GM19324 (cell line): ENCODE measurements at regions not wholly inside any gene's neighbourhood (a gene's known extent, or its start where the extent isn't known, plus 50 kb on each side); places are given as distances from the start of the nearest gene placed in this dataset.
"Not testable (repeated sequence)": the region's sequence is repeated elsewhere in the genome, so short reads cannot be mapped to it uniquely, and the experiment has no call there.

Experiments
- ATAC-seq: cut with Tn5 transposase; IDR thresholded peaks from one replicate; pipeline ENCODE4 v1.9.1; 2021; ENCODE audit warnings: mild to moderate bottlenecking, moderate library complexity; ENCODE audit not compliant: unreplicated experiment, low FRiP score

DNA sequence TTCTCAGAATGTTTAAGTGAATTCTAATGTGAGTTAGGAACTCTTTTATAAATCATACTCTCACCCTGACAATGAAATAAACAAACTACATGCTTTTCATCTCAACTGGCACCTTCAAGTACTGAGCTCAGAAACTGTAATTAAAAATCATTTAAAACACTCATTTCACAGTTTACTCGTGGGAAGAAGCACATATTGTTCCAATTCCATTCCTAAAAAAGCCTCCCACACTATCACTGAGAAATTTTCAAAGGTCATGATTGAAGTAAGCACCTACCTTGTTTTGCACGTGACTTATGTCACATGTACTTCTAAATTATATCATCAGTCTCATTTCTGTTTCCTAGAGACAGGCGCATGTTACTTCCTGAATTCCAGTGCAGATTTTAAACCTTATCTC, 678.1 kb upstream of the SLC8A1 start:
- ATAC-seq, result no peak

DNA sequence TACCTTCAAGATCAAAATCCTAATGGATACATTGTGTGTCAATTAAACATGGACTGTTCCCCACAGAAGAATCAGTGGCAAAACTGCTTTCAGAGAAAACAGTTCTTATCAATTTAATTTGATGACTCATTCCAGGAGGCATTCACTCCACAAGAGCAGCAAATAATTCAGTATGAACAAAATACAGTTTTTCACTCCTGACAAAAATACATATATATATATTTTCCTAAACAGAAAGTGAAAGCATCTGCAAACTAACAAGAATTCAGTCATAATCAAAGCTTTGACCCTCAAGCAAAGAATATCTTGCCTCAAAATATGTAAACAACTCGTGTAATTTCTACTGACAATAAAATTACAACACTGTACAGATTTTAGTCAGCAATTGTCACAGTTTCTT, 685.1 kb upstream of the SLC8A1 start:
- no peak for ATAC-seq

GRCh38 chr2:41141146-41141791, 689.4 kb upstream of the SLC8A1 start:
- no peak for ATAC-seq

- ATAC-seq, result no peak
Measured at GRCh38 chr2:41142478-41142877, 690.6 kb upstream of the SLC8A1 start.

DNA sequence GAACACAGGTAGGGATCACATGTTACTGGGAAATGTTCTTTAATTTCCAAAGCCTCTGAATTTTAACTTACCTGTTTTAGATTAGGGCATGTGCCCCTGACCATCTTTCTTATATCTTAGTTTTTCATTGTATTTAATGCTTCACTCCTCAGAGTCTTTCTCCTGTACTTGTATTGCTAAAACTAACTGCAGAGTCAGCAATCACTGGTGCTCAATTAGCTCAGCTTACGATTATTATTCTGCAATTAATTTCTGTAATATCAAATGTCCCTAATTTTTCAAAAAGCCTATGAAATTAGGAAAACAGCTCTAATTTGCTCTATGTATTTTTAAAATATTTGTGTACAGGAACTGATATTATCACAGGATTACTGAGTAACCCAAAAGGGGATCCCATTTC, 693.2 kb upstream of the SLC8A1 start:
- ATAC-seq, result no peak

DNA sequence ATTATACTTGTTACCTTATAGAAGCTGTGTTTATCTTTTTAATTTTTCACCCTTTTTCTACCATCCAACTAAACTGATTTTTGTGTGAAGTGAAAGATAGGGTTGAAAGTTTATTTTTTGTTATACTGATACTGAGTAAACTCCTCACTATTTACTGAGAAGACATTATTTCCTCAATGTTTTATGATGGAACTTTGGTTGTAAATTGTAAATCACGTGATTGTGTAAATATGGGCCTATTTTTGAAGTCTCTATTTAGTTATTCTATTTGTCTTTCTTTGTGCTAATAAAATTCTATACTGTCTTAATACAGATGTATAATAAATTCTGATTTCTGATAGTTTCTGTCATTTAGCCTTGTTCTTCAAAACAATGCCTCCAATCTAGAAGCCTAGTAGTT, 697.2 kb upstream of the SLC8A1 start:
- ATAC-seq, result no peak

GRCh38 chr2:41151746-41152145, 699.9 kb upstream of the SLC8A1 start:
- ATAC-seq, result no peak

DNA sequence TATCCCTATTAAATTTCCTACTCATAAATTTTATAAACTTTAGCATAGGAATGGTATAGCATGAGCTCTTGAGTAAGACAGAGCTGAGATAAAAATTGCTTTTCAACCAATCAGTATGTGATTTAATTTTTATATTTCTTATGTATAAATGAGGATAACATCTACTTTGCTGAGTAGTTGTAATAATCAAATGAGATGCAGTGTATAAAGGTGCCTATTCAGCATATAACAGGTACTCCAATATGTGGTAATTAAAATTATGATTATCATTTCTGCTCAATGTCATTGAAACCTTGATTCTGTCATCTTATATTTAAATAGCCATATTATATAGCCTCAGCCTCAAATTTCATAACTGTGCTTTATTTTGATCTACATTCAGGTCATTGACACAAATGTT, 700.4 kb upstream of the SLC8A1 start:
- no peak for ATAC-seq

DNA sequence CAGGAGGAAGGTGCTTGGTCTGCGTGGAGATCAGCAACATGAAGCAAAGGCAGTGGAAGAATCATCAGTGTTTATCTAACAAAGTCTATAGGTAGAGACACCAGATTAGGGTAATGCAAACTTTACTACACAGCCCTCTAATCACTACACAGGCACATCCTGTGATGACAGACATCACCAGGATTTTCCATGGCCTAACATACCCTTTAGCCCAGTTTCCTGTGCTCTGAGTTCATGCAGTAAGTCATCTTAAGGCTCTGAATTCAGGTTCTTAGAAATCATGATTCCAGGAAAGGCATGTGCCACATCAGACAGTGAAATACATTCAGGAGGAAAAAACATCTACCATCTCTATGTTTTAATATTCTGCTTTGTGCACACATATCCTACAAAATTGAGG, 708.5 kb upstream of the SLC8A1 start:
- no peak for ATAC-seq

GRCh38 chr2:41167014-41167413, 715.1 kb upstream of the SLC8A1 start:
- ATAC-seq, result no peak

DNA sequence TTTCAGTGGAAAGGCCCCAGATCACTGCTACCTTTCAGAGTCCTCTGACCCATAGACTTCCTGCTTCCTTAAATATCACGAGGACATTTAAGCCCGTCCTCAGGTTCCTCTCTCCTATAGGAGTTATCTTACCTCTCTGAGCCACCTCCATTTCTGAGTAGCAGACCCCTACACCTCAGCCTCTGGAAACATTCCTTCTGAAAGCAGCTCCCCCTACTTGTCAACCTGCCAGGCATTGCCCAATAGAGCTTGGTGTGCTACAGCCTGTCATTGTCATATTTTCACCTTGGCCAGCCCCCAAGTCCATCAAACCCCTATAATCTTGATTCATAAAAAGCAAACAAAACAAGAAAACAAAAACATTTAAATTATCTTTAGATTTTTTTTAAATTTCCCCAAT, 717.9 kb upstream of the SLC8A1 start:
- ATAC-seq, result no peak

DNA sequence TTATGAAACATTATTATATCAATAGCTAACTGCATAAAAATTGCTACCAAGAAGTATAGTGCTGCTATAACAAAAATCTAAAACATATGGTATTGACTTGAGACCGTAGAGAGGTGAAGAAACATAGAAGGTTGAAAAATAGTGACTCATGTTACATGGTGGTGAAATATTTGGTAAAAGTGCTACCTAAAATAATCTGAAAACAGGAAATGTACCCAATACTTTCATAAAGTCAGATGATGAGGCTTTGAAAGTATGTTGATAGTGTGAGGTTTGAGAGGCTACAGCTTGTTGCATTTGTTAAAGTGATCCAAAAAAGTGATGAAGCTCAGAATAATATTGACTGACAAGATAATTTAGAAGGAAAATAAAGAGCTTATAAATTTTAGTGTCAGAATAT, 718.7 kb upstream of the SLC8A1 start:
- no peak for ATAC-seq

DNA sequence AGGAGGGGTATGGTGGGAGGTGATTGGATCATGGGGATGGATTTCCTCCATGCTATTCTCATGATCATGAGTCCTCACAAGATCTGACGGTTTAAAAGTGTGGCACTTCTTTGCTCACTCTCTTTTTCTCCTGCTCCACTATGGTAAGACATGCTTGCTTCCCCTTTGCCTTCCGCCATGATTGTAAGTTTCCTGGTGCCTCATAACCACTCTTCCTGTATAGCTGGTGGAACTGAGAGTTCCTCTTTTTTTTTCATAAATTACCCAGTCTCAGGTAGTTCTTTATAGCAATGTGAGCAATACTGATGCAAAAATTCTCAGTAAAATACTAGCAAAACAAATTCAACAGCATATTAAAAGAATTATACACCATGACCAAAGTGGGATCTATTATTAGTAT, 728.5 kb upstream of the SLC8A1 start:
- no peak for ATAC-seq

DNA sequence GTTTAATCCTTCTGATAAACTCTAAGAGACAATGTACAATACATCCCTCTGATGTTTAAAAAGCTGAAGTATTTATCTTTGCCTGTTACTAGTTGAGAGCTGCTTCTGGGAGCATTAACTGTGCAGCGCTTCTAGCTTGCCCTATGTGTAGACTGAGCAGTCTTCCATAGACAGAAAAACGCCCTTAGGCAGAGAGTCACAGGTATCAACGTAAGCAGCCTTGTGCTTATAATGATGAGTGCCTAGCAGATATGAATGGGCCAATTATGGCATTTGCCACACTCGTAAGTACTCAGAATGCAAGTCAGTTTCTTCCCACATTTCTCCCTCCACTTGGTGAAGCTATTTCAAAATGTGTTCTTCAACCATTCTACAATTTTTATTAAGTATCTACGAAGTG, 731.1 kb upstream of the SLC8A1 start:
- ATAC-seq, result no peak

- no peak for ATAC-seq
Measured at GRCh38 chr2:41187376-41188122, 735.7 kb upstream of the SLC8A1 start.

- no peak for ATAC-seq
Measured at GRCh38 chr2:41194230-41194629, 742.3 kb upstream of the SLC8A1 start.

DNA sequence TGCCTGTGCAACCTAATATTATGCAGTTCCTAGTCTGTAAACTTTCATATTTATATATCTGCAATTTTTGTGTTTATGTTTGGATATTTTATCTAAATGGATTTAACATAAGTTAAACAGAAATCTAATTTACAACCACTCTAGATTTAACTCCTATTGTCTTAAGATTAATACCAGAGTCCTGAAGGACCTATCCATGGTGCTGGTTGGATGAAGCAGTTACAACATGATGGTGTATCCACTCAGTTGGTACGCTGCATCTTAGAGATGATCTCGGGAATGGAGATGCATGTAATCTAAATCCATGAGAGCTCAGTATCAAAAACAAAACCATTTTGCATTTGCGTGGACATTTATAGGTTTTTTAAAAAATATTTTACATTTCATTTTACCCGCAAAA, 745.9 kb upstream of the SLC8A1 start:
- no peak for ATAC-seq

DNA sequence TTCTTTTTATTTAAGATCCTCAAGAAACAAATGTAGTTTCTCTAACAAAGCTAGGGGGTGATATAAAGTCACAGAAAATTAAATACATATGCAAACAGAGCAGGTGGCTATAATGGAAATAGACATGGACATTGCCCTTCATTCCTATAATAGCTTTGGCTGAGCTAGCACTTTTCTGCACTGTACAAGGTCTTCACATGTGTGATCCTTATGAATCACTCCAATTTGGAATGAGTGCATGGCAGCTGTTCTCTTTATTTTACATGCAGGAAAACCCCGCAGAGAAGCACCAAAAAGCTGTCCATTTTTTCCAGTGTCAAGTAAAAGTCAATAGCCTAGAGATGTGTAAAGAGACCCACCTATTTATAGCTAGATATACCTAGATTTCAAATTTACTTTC, 747.4 kb upstream of the SLC8A1 start:
- no peak for ATAC-seq

DNA sequence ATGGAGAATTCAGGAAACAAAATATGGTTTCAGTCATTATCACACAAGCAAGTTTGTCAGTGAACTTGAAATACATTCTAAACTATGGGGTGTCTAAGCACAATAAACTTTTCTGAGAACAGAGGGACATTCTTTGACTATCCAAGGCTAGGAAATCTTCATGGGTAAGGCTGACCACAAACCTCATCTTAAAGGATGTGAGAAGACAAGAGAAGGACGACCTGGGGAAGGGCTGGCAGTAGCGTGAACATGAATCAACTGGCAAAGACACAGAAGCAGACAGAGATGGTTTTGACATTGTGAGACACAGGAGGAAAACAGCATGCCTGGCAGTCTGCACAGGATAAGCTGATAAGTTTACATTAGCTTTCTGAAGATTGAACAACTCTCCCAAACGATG, 752.4 kb upstream of the SLC8A1 start:
- ATAC-seq, result no peak

- ATAC-seq, result no peak
Measured at GRCh38 chr2:41206004-41206403, 754.1 kb upstream of the SLC8A1 start.

DNA sequence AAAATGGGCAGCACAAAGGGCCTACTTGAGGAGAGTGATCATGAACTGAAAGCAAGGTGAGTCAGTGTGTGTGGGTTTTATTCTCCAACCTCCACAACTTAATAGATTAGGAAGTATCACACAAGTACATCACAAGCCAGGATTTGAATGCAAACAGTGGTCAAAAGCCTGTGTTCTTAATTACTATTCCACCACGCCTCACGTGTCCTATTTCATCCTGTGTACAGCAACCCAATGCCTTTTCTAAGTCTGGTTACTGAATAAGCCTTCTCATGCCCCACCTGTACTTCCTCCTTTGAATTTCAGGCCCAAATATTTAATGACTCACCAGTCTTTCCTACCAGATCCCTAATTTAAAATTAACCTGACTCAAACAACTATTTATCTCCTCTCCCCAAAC, 755.7 kb upstream of the SLC8A1 start:
- ATAC-seq, result no peak

GRCh38 chr2:41210030-41210429, 758.1 kb upstream of the SLC8A1 start:
- ATAC-seq, result not testable (repeated sequence)
